ENCODE measurements at regions not wholly inside any gene's neighbourhood (a gene's known extent, or its start where the extent isn't known, plus 50 kb on each side); places are given as distances from the start of the nearest gene placed in this dataset.

- H3K4me3 ChIP-seq (ENCODE audit: low read length), result no peak overlapping the region
- no peak for TF ChIP-seq CTCF (conservative IDR thresholded peaks at IDR 0.05; ENCODE audit: low read depth, low read length)
- no peak for DNase-seq (ENCODE audit: low read depth)
These were observed 206.7 kb upstream of the CPNE8 start for GRCh38 chr12:39112064-39112463.

DNA sequence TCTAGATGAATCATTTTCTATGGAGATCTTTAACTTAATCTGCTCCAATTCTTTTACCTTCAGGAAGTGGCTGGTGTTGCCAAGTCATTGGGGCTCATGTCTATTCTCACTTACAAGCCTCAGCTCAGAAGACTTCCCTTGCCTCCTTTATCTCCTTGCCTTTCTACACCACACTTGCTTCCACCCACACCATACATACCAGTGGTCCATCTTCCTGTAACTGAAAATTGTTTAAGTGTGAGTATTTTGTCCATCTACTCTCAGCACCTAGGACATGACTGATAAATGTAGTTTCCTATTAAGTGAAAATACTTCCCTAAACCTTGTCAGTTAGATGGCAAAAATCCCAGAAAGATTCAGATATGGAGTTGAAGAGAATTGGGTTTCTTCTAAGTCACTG, 199.7 kb upstream of the CPNE8 start:
- TF ChIP-seq CTCF (conservative IDR thresholded peaks at IDR 0.05; ENCODE audit: low read depth, low read length), result no peak
- DNase-seq (ENCODE audit: low read depth), result no peak
- no peak overlapping the region for H3K4me3 ChIP-seq (ENCODE audit: low read length)

GRCh38 chr12:39103552-39104165, 198.3 kb upstream of the CPNE8 start:
- peak; percentile 36 for DNase-seq (ENCODE audit: low read depth)
- H3K4me3 ChIP-seq (ENCODE audit: low read length), result no peak overlapping the region
- TF ChIP-seq CTCF (conservative IDR thresholded peaks at IDR 0.05; ENCODE audit: low read depth, low read length), result peak; percentile 75

DNA sequence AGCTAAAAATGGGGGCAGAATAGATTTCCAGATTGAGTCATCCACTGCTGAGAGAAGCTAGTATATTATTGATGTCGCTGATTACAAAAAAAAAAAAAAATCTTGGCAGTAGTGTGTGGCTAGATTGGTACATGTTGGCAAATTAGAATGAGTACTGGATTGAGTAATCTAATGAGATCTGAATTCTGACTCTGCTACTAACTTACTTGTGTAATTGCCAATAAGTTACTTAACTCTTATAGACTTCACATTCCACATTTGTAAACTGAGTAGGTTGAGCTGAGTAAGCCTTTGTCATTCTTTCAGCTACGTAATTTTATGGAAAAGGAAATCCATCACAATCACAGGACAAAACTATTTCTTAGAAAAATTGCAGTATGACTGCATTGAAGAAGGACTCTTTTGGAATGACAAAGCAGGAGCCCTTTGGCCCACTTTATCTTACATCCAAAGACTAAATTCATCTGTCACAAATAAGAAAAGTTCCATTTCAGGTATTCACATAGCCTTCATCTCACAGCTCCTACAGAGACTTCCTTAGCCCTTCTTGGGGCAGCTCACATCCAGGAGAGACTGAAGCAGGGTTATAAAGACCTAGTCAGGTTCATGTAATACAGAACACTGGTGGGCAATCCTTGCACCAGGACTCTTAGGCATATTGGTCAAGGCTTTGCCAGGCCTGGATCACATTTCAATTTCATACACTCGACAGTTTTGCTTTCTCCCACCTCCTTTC, 197.3 kb upstream of the CPNE8 start:
- DNase-seq (ENCODE audit: low read depth), result peak; percentile 74
- no peak overlapping the region for H3K4me3 ChIP-seq (ENCODE audit: low read length)
- TF ChIP-seq CTCF (conservative IDR thresholded peaks at IDR 0.05; ENCODE audit: low read depth, low read length), result no peak

- DNase-seq (ENCODE audit: low read depth), result peak; percentile 21
These were observed 190.4 kb upstream of the CPNE8 start for GRCh38 chr12:39095636-39096330.

DNA sequence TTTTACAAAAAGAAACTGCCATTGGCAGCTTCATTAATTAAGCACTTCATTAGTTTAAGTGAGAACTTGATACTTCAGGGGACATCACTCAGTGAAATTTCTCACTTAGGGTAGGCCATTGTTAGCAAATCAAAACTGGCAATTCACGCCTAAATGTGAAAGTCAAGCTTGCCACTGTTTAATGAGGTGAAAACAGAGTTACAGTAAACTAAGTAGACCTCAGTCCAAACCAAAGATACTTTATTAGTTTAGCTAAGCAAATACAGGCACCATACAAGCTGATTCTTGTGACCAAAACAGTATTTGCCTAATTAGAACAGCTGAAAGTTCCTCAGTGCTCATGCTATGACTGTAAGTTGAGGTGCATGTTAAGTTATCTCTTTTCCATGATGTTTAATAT, 176.5 kb upstream of the CPNE8 start:
- no peak for TF ChIP-seq CTCF (conservative IDR thresholded peaks at IDR 0.05; ENCODE audit: low read depth, low read length)
- H3K4me3 ChIP-seq (ENCODE audit: low read length), result no peak overlapping the region
- DNase-seq (ENCODE audit: low read depth), result no peak

More at GRCh38 chr12:39095636-39096330, 190.4 kb upstream of the CPNE8 start:
- TF ChIP-seq CTCF (conservative IDR thresholded peaks at IDR 0.05; ENCODE audit: low read depth, low read length), result no peak
- H3K4me3 ChIP-seq (ENCODE audit: low read length), result no peak overlapping the region

Data from retinal pigment epithelial cell (primary cell).